ENCODE measurements at regions not wholly inside any gene's neighbourhood (a gene's known extent, or its start where the extent isn't known, plus 50 kb on each side); places are given as distances from the start of the nearest gene placed in this dataset.

DNA sequence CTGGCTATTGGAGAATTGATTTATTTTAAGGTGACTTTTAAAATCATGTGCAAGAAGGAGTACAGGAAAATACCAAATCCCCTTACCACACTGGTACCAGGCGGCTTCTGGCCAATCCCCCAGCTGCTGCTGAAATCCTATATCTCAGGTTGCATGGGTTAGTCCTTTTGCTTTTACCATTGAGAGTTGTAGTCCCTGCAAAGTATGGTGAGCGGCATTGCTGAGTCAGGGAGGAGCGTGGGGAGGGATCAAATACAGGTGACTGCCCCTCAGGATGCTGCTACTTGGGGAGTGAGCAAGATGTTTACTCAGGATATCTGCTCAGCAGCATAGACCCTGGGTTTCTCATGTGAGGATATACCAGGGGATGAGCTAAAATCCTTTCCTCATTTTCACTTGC, 131.9 kb upstream of the STAC start:
- DNase-seq (ENCODE audit: insufficient read length) (no peak), FAIRE-seq (no peak)
- TF ChIP-seq TAF1 (IDR thresholded peaks at IDR 0.05; ENCODE audit: borderline replicate concordance, low read depth, low read length) = no peak
- no peak for TF ChIP-seq POLR2A (IDR thresholded peaks at IDR 0.05; ENCODE audit: low read depth, low read length)
- no peak for TF ChIP-seq POLR2AphosphoS5 (IDR thresholded peaks at IDR 0.05; ENCODE audit: low read depth, low read length)

DNA sequence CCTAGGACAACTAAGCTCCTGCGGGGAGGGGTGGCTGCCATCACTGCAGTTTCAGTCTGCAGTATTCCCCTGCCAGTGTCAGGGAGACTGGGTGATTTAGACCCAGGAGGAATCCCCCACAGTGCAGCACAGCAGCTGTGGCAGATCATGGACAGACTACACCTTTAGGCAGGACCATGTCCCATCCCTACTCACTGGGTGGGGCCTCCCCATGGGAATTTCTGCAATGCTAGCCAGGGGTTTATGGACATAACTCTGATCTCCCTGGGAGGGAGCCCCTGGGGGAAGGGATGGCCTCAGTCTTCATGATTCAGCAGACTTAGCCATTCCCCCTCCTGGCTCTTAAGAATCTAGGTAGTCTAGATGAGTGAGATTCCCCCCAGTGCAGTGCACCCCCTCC, 130.1 kb upstream of the STAC start:
- DNase-seq (ENCODE audit: insufficient read length) (no peak), FAIRE-seq (no peak)
- TF ChIP-seq POLR2AphosphoS5 (IDR thresholded peaks at IDR 0.05; ENCODE audit: low read depth, low read length) = no peak
- no peak for TF ChIP-seq POLR2A (IDR thresholded peaks at IDR 0.05; ENCODE audit: low read depth, low read length)
- TF ChIP-seq TAF1 (IDR thresholded peaks at IDR 0.05; ENCODE audit: borderline replicate concordance, low read depth, low read length) = no peak

DNA sequence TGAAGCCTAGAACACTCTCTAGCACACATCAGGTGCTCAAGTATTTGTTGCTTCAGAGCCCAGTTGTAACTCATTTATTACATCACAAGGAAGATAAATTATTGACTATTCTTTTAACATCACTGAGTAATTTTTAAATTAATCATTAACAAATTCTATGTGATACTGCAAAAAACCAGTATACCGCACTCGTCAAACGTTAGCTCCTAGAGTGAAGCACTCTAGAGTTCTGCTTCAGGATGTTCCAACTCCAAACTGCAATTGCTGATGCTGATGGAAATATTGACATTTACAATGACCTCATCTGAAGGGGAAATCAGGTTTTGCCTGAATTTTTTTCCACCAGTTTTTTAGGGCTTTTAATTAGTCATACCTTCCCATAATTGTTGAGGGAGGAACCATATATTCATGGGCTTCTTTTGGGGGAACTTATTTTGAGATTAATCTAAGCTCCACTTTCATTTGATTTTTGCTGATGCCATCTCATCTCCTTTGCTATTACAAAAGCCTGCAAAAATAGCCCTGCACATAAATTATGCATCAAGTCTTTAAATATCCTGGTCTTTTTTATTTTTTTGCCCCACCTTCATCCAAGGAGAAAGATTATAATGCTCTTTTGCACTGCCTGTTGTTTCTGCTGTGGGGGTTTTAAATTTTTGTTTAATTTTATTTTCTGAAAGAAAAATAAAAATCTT, 123.0 kb upstream of the STAC start:
- FAIRE-seq (no peak), DNase-seq (ENCODE audit: insufficient read length) (no peak)
- no peak for TF ChIP-seq TAF1 (IDR thresholded peaks at IDR 0.05; ENCODE audit: borderline replicate concordance, low read depth, low read length)
- no peak for TF ChIP-seq POLR2AphosphoS5 (IDR thresholded peaks at IDR 0.05; ENCODE audit: low read depth, low read length)
- TF ChIP-seq POLR2A (IDR thresholded peaks at IDR 0.05; ENCODE audit: low read depth, low read length) = no peak

DNA sequence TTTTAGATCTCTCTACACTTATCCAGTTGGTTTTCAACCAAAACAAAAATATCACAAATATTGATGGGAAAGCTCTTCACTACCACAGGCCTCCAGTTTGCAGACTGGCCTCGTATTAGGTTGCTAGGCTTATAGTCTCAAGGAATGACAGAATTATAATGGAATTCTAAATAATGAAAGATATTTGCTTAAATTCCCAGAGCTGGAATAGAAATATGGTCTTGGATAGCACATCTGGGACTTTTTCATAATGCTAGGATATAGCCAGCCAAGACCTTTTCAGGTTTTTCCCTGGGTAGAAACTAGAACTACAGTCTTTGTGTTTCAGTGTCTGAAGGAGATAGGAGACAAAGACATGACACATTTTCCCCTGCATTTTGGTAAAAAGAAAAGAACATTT, 121.9 kb upstream of the STAC start:
- TF ChIP-seq POLR2A (IDR thresholded peaks at IDR 0.05; ENCODE audit: low read depth, low read length) = no peak
- no peak for TF ChIP-seq TAF1 (IDR thresholded peaks at IDR 0.05; ENCODE audit: borderline replicate concordance, low read depth, low read length)
- TF ChIP-seq POLR2AphosphoS5 (IDR thresholded peaks at IDR 0.05; ENCODE audit: low read depth, low read length) = no peak
- no peak for FAIRE-seq
- DNase-seq (ENCODE audit: insufficient read length) = no peak

- no peak for DNase-seq (ENCODE audit: insufficient read length)
- TF ChIP-seq TAF1 (IDR thresholded peaks at IDR 0.05; ENCODE audit: borderline replicate concordance, low read depth, low read length) = no peak
- no peak for TF ChIP-seq POLR2A (IDR thresholded peaks at IDR 0.05; ENCODE audit: low read depth, low read length)
- TF ChIP-seq POLR2AphosphoS5 (IDR thresholded peaks at IDR 0.05; ENCODE audit: low read depth, low read length) = no peak
- no peak for FAIRE-seq
These were observed 120.7 kb upstream of the STAC start for GRCh38 chr3:36259580-36259979.

DNA sequence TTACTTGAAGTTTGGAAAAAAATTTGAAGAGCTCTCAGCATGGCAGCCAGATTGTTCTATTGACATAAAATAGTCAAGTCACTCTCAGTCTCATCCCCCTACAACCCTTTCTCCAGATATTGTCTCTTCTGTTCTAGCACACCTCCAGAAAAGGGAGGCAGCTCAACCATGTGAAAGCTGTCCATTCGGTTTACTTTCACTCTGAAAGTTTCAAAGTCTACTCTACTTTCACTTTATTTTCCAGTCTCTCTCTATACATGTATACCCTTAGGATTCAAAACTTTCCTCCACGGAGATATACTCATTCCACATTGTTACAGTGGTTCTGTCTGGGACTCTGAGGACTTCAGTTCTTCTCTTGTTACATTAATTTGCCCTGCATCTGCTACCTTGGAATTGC, 111.0 kb upstream of the STAC start:
- no peak for DNase-seq (ENCODE audit: insufficient read length)
- TF ChIP-seq TAF1 (IDR thresholded peaks at IDR 0.05; ENCODE audit: borderline replicate concordance, low read depth, low read length) = no peak
- TF ChIP-seq POLR2A (IDR thresholded peaks at IDR 0.05; ENCODE audit: low read depth, low read length) = no peak
- no peak for TF ChIP-seq POLR2AphosphoS5 (IDR thresholded peaks at IDR 0.05; ENCODE audit: low read depth, low read length)
- no peak for FAIRE-seq

GRCh38 chr3:36282766-36283165, 97.5 kb upstream of the STAC start:
- no peak for DNase-seq (ENCODE audit: insufficient read length)
- no peak for FAIRE-seq
- TF ChIP-seq POLR2AphosphoS5 (IDR thresholded peaks at IDR 0.05; ENCODE audit: low read depth, low read length) (no peak), TAF1 (IDR thresholded peaks at IDR 0.05; ENCODE audit: borderline replicate concordance, low read depth, low read length) (no peak), POLR2A (IDR thresholded peaks at IDR 0.05; ENCODE audit: low read depth, low read length) (no peak)

DNA sequence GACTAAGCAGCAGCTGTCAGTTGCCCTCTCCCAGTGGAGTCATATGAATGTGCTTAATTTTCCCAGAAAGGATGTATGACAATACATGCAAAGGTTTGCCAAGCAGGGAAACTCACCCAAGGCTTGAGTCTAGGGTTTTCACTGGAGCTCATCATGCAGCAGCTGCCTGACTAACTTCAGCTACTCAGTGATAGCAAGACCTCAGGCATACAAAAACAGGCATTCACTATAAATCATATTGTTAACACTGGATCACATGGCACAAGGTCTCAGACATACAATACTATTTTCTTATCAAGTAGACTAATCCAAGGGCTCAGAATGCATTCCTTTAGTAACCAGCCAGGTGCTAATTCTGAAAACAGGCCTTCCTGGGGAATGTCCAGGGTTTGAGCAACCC, 85.0 kb upstream of the STAC start:
- no peak for TF ChIP-seq POLR2A (IDR thresholded peaks at IDR 0.05; ENCODE audit: low read depth, low read length)
- TF ChIP-seq TAF1 (IDR thresholded peaks at IDR 0.05; ENCODE audit: borderline replicate concordance, low read depth, low read length) = no peak
- TF ChIP-seq POLR2AphosphoS5 (IDR thresholded peaks at IDR 0.05; ENCODE audit: low read depth, low read length) = no peak
- FAIRE-seq (no peak), DNase-seq (ENCODE audit: insufficient read length) (no peak)

GRCh38 chr3:36297195-36297594, 83.1 kb upstream of the STAC start:
- DNase-seq (ENCODE audit: insufficient read length) (no peak), FAIRE-seq (no peak)
- TF ChIP-seq POLR2A (IDR thresholded peaks at IDR 0.05; ENCODE audit: low read depth, low read length) (no peak), TAF1 (IDR thresholded peaks at IDR 0.05; ENCODE audit: borderline replicate concordance, low read depth, low read length) (no peak), POLR2AphosphoS5 (IDR thresholded peaks at IDR 0.05; ENCODE audit: low read depth, low read length) (no peak)

DNA sequence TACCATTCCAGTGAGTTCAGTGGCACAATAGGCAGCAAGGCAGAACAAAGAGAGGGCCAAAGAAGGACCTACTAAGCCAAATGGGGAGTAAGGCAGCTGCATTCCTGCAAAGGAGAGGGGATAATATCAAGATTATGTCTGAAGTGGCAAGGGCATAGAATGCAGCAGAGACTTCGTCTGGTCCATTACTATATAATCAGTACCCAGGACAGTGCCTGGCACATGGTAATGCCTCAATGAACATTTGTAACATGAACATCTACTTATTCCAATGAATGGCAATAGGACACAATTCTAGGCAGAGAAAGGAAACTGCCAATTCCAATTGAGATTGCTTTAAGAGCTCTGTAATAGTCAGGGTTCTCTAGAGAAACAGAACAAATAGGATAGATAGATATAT, 82.1 kb upstream of the STAC start:
- DNase-seq (ENCODE audit: insufficient read length) = no peak
- no peak for FAIRE-seq
- TF ChIP-seq TAF1 (IDR thresholded peaks at IDR 0.05; ENCODE audit: borderline replicate concordance, low read depth, low read length) (no peak), POLR2AphosphoS5 (IDR thresholded peaks at IDR 0.05; ENCODE audit: low read depth, low read length) (no peak), POLR2A (IDR thresholded peaks at IDR 0.05; ENCODE audit: low read depth, low read length) (no peak)

- no peak for DNase-seq (ENCODE audit: insufficient read length)
- no peak for FAIRE-seq
- TF ChIP-seq POLR2AphosphoS5 (IDR thresholded peaks at IDR 0.05; ENCODE audit: low read depth, low read length) = no peak
- no peak for TF ChIP-seq TAF1 (IDR thresholded peaks at IDR 0.05; ENCODE audit: borderline replicate concordance, low read depth, low read length)
- no peak for TF ChIP-seq POLR2A (IDR thresholded peaks at IDR 0.05; ENCODE audit: low read depth, low read length)
These were observed 78.2 kb upstream of the STAC start for GRCh38 chr3:36302158-36302509.

DNA sequence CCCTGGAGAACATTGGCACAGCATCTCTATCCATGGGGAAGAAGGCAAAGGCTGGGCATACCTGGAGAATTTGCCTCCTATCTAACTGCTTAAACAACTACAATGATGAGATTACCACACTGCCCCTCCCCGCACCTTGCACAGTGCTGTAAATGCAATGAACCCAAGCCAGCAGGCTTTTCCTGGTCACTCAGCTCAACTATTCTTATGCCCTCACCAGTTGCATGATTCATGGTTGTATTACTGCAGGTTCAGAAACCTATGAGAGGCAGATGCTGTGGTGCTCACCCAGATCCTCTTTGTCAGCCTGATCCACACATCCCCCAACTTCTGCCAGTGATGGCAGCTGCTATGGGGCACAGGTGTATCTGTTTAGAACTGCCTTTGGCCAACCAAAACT, 77.7 kb upstream of the STAC start:
- TF ChIP-seq POLR2A (IDR thresholded peaks at IDR 0.05; ENCODE audit: low read depth, low read length) (no peak), TAF1 (IDR thresholded peaks at IDR 0.05; ENCODE audit: borderline replicate concordance, low read depth, low read length) (no peak), POLR2AphosphoS5 (IDR thresholded peaks at IDR 0.05; ENCODE audit: low read depth, low read length) (no peak)
- no peak for DNase-seq (ENCODE audit: insufficient read length)
- no peak for FAIRE-seq
